OCI-M1 (cell line): ENCODE measurements at regions not wholly inside any gene's neighbourhood (a gene's known extent, or its start where the extent isn't known, plus 50 kb on each side); places are given as distances from the start of the nearest gene placed in this dataset.
A peak's percentile ranks its signal among the peaks of the same experiment; 100 is the strongest.

ENCODE experiments used
- DNase-seq: peaks from one replicate; lab custom pipeline; 2025; lab: John Stamatoyannopoulos, UW

DNA sequence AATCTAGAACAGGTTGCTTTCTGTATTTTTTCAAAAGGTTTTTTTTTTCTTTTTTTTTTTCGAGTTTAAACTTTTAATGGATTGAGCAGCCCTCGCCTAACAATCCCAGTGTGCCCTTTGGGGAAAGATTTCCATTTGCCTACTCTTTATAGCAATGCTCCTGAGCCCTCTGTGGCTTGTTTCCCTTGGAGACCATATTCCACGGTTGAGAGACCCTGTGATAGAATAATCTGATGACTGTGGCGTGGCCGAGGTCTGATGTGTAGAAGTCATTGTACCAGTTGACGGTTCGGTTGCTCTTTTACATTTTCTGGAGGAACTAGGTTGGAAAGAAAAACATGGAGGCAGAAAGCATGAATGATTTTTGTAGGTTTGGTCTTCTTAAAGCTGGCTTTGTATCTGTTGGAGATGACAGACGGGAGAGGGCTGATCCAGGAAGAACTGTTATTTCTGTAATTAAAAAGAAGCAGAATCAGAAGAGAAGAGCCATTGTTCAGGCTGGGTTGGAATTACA is 305.7 kb upstream of the NRIP1 start:
- no peak for DNase-seq

DNA sequence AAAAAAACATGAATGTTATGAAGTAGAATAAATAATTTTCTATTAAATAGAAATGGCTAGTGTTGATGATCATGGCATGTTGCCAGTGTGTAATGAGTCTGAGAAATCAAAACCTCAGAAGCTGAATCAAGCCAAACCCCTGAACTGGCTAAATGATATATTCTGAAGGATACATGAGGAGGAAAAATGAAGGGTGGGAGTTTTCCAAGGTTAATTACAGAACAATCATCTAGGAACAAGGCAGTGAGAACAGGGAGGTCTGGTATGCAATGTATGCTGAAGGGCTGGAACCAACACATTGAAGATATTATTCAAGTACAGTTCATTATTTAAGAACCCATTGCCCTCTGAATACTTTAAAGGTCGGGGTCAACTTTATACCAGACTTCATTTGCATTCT is 309.1 kb upstream of the NRIP1 start:
- DNase-seq = no peak

DNA sequence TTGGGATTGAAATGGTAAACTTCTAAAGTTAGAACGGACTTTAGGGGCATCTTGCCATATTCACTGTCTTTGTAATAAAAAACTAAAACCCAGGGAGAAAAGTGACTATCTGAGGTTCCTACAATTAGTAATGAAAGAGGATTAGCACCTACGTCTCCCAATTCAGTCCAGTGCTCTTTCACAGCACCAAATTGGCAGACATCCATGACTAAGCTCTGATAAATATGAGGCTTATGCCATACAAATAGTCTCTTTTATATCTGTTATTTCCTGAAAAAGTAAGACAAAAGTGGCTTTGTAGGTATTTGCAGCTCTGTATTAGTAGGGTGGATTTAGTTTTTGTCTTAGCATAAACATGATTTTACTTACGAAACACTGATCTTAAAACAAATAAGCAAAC is 315.0 kb upstream of the NRIP1 start:
- DNase-seq = no peak

DNA sequence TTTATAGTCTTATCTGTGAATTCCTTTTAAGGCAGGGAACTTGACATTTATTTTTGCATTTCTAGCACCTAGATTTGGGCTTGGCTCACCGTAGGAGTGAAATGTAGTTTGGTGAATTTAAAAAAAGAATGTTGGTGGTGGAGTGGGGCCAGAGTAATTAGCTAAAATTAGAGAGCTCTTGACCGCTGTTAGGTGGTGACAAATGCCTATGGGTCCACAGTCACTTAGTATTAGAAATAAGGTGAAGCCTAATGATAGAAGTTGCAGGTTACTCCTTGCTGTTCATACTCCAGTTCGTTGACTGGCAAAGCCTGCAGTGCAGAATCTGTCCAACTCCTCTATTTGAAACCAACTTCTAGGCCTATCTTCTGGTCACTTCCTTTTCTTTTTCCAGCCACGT is 318.8 kb upstream of the NRIP1 start:
- DNase-seq = no peak

DNA sequence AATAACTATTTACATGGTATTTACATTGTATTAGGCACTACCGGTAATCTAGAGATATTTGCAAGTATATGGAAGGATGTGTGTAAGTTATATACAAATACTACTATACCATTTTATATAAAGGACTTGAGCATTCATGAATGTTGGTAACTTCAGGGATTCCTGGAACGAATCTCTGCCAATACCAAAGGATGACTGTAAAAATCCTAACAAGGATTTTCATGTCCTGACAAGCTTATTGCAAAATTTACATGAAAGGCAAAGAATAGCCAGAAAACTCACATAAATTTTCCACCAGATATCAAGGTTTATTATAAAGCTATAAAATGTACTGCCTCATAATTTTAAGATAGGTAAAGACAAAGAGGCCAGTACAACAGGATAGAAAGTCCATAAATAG is 325.2 kb upstream of the NRIP1 start:
- no peak for DNase-seq

DNA sequence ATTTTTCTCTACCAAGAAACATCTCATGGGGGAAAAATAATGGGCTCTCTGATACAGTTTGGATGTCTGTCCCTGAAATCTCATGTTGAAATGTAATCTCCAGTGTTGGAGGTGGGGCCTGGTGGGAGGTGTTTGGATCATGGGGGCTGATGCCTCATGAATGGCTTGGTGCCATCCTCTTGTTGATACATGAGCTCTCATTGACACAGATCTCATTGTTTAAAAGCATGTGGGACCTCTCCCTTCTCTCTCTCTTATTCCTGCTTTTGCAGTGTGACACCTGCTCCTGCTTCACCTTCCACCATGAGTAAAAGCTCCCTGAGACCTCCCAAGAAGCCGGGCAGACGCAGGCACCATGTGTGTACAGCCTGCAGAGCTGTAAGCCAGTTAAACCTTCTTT is 332.5 kb upstream of the NRIP1 start:
- DNase-seq = no peak

DNA sequence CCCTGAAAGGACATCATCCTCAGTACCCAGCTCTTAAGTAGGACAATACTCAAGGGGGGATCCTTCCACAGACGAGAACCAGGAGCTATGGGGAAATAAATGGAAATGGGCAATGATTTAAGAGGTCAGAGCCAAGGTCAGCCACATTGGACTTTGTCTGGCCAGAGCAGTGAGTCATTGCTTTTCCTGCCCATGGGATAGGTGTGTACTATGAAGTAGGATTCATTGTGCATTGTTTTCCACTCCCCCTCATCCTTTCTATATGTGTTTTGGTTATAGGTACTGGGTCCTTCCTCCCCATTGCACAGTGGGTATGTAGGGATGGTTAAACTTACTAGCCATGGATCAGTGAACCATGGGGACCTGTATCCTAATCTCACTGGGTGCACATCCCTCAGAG is 328.9 kb upstream of the USP25 start:
- no peak for DNase-seq

DNA sequence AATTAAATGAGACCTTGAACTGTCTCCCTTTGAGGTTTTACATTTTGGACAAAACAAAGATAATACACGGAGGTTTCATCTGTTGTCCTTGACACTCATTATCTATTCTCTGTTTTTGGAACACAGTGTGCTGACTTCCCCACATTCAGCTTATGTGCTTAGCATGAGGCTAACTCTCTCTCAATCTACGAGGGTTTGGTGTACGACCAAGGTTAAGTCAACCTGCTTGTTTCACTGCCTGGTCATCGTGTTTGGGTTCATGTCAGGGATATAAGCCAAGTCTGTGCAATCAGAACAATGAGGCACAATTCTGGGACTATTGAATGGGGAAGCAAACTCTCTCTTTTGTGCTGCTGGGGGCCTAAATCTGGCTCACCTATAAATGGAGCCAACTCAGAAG is 328.5 kb upstream of the USP25 start:
- DNase-seq = no peak

DNA sequence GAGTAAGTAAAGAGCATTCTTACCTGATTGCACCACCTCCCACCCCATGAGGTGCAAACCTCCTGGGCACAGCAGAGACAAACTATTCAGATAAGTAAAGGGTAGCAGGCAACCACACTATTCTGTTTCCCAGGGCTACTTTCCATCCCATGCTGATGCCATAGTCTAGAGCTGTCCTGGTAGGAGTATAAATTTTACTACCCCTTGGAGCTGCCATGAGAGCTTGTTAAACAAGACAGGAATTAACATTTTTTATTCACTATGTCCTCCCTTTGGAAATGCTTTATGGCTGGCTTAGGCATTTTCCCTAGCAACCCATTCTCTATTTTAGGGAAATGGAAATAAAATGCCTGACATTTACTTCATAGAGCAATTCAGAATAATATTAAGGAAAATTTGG is 324.6 kb upstream of the USP25 start:
- DNase-seq = no peak

DNA sequence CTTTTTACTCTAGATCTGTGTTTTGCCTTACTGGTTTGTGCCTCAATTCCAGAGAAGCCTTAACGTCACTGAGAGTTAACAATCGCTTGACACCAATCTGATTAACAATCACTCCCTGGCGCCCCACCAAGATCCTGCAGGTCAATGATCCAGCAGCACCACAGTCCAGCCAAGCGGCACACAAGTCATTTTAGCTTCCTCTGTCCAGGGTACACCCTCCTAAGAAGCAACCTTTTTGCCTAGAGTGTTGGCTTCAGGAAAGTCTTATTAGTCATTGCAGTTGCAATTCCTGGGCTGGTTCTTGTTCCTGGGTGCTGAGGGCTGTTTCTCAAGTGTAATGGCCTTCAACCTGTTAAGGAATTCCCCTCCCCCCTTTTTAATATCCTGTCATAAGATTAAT is 323.0 kb upstream of the USP25 start:
- no peak for DNase-seq

DNA sequence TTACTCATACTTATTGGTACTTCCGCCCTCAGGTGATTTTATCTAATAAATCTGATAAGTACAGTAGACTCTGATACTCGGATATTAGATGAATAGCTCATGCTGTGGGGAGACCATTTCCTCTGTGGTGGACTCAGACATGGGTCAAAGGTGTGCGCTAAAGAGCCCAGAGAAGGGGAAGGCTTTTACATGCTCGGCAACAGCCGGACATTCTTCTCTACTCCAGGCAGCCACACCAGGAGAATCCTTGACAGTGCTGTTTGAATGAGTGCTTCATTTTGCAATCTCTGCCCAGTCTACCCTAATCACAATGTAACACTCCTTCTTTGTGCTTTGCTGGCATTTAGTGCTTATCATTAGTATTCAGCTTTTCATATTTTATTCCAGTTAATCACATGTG is 322.2 kb upstream of the USP25 start:
- no peak for DNase-seq

DNA sequence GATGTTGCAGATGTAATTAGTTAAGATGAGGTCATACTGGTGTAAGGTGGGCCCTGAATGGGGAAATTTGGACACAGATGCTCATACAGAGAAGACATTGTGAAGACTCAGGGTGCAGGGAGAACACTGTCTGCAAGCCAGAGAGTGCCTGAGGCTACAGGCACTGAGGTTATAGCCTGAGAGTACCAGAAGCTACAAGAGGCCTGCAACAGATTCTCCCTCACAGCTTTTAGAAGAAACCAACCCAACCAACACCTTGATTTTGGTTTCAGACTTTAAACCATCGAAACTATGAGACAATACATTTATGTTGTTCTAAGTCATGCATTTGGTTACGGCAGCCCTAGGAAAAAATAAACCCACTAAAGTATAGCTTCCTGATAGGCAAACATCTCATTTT is 321.7 kb upstream of the USP25 start:
- no peak for DNase-seq

DNA sequence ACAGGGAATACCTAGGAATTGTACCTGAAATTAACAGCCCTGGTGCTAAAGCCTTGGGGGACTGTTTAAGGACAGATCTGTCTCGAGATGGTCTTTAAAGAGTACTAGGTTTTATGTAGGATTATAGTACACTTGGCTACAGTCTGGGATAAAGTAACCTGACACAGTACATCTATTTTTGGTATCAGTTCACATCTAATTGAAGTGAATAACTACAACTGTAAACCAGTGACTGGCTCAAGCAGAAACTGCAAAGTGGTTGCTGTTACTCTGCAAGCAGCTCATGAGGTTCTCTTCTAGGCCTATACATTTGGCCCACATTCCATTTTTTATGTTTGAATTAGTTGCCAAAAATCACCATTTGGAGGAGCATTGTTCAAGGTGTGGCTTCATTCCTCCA is 320.8 kb upstream of the USP25 start:
- no peak for DNase-seq

DNA sequence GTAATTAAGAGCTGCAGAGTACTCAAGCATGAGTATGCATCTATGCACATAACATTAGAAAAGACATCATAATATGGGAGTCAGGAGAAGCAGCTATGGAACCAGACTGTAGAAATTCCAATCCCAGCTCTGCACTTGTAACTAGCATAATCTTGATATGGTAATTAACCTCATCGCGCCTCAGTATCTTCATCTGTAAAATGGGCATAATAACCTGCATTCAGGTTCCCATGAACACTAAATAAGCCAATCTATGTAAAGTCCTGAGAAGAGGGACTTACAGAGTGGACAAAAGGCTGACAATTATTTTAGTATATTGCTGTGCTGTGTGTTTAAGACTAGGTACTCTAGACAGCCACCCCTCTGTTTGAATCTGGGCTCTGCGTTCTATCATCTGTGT is 318.9 kb upstream of the USP25 start:
- DNase-seq = no peak

DNA sequence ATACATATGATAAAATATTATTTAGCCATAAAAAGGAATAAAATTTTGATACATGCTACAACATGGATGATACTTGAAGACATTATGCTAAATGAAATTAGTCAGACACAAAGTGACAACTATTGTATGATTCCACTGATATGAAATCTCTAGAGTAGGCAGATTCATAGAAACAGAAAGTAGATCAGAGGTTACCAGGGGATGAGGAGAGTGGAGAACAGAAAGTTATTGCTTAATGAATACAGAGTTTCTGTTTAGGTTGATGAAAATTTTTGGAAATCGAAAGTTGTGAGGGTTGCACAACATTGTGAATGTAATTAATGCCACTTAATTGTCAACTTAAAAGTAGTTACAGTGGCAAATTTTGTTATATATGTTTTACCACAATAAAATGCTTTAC is 315.7 kb upstream of the USP25 start:
- peak; percentile 35 for DNase-seq

DNA sequence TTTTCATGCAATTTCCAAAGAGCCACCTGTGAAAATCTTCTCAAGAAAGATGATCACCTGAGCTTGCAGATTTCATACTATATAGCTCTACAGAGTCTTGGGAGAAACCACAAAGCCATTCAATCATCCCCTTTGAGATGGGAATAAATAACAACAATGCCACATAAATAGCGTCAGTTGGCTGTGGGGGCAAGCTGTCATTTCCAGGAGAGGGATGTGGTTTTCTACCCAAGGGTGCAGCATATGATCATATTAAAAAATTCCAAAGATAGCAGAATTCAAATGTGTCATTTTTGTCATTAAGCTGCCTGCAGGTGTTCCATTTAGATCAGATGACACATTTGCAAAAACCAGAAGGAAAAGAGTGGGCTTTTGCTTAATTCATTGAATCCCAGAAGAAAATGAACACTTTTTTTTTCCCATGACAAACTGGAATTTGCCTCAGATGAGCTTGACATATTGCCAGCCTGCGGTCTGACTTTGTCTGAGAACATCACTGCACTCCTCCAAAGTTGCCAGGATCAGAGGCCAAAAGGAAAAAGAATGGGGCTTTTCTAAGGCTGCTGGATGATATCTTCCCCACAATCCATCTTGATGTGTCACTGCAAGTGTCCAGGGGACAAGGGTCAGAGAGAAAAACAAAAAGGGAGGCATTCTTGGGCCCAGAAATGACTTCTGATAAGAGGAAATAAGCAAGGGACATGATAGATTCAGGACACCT is 314.1 kb upstream of the USP25 start:
- no peak for DNase-seq

DNA sequence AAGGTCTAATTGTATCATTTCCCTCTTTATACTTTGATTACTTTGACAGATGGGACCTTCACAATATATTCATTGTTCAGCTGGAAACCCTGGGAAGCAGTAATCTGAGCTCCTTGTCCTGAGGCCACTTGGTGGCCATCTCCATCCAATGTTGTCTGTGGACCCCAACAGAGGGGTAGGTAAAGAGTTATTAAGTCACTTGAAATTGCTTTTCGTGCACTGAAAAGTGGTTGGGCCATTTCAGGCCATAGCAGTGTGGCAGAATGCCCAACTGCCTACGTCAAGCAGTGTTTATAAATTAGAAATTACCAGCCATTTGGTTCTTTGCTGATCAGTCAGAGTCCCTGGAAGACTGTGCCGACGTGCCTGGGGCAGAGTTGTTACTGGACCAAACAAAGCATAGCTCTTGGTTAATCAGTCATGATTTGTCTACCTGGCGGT is 308.3 kb upstream of the USP25 start:
- DNase-seq = no peak

DNA sequence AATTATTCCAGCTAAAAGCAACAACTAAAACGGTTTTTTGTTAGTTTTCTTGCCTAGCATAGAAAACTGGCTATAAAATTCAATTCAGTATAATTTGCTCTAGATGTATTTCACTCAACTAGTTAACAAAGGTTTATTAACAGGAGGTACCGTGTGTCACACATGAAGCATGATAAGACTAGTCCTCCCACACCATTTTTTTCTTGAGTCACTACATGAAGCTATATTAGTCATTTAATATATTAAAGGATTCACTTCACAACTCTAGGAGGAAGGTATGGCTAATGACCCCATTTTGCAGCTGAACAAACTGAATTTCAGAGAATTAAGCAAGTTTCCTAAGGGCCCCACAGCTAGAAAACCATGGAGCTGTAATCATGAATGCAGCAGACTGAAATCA is 307.8 kb upstream of the USP25 start:
- DNase-seq = no peak

DNA sequence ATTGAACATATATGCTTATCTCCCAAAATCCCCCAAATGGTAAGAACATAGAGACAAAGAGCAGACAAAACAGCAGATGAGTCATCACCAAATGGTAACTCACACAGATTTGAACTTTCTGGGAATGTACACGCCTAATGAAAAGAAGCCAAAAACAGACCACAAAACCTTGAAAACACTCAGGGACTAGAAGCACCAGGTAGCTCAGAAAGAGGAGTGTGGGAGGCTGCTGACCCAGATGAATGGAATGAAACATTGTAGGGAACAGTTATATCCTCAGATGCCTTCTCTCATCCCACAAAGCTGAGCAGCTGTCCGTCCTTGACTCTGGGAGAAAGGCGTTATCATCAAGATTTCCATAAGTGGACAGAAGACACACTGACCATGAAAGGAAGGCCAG is 307.0 kb upstream of the USP25 start:
- no peak for DNase-seq

DNA sequence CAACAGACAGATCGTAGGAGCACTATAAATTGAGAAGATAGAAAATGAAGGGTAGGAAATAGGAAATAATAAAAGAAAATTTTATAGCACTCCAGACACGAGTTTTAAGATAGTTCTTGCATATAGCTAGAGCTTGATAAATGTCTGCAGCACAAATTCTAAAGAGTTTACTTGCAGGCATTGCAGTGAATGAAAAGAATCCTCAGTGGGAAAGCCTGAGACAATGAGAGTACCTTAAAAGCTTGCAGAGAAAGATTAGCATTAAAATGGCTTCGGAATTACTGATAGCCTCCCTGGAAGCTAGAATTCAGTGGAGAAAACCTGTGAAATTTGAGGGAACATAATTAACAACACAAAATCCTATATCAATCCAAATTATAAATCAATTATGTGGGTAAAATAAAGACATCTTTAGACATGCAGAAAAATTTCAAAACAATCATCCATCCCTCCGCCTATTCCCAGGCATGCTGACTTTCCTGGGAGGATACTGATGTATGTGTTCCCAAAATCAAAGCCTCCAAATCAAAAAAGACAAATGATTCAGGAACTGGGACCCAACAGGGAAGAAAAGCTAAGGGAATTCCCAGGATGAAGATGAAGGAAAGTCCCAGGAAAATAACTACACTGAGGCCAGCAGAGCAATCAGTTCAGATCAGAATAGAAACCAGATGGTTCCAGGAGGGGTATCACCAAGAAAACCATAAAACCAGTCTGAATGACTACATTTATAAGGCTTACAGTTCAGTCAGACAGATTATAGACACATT is 305.9 kb upstream of the USP25 start:
- no peak for DNase-seq

DNA sequence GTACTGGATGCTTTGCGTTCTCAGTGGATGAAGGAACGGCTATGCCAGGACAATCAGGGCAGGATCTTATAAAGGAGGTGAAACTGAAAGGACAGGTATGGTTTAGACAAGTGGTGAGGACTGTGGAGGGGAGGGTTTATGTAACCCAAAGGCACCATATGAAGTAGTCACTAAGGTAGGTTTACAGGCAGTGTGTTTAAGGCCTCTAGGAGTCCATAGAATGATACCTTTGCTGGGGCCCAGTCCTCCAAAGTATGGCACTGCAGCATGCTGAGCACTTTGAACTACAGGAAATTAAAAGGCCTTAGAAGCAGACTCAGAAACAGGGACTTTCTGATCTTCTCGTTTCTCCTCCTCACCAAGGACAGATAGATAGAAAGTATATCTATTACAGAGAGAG is 304.7 kb upstream of the USP25 start:
- DNase-seq = no peak

DNA sequence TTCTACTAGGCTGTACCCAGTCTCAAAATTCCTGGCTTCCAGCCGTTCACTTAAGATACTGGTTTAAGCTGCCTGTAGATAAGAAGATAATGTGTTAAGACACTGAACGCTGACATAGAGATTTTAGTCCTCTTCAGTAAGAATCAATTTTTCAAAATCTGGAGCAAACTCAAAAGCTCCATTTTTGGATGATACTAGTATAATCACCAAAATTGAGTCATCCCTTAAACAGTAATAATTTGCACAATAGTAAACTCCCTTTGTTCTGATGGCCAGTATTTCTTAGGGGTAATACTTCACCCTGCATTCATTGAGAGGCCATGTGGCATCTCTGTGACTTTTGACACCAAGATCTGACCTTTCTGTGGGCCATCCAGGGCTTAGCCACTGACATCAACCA is 299.8 kb upstream of the USP25 start:
- DNase-seq = no peak

DNA sequence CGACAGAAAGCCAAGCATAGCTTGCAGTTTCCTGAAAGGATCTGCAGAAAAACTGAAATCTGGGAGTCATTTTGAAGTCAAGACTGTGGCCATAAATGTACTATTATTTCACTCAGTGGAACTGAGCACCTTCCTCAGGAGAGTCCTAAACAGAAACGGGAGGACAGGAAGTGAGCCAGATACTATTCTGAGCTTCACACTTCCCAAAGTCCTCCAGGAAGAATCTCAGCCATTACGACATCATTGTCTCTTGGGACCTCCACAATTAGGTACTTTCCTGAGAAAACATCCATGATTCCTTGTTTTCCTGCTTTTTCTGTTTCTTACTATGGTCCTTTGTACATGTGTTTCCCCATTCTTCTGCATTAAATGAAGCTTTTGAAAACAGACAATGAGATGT is 299.2 kb upstream of the USP25 start:
- no peak for DNase-seq

DNA sequence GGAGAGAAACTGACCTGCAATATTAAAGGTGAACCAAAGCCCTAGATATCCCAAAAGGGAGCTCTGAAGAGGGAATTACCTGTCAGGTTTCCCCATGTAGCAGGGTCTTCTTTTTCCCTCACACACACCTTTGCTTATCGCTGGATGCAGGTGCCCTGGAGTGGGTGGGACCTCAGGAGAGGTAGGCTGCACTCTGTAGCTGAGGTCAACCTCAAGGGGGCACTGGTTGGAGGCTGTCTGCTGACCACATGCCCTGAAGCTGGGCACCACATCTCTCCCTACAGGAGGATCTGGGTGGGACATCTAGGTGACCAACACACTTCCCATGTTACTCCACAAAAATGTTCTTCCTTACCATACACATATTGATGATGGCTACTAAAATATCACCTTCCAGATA is 298.7 kb upstream of the USP25 start:
- no peak for DNase-seq
